H9 (cell line): ENCODE measurements at regions not wholly inside any gene's neighbourhood (a gene's known extent, or its start where the extent isn't known, plus 50 kb on each side); places are given as distances from the start of the nearest gene placed in this dataset.

Experiments used
- DNase-seq: peaks from one replicate; pipeline ENCODE4 v3.0.0-alpha.2; 2017
- H2AFZ ChIP-seq: one replicate; pipeline ENCODE4 v1.6.1; 2013; ENCODE audit warnings: mild to moderate bottlenecking, low read length, control low read depth, moderate library complexity
- H2AK5ac ChIP-seq: 2 replicates; pipeline ENCODE4 v1.6.1; 2013; ENCODE audit warnings: low read length, control low read depth, mixed read lengths; ENCODE audit not compliant: insufficient read length
- H2BK120ac ChIP-seq: one replicate; pipeline ENCODE4 v1.6.1; 2013; ENCODE audit warnings: low read depth, mild to moderate bottlenecking, low read length, control low read depth, inconsistent platforms; ENCODE audit not compliant: poor library complexity, severe bottlenecking
- H2BK12ac ChIP-seq: 2 replicates; pipeline ENCODE4 v1.6.1; 2013; ENCODE audit warnings: low read length, control low read depth, mixed read lengths, low read depth; ENCODE audit not compliant: insufficient read length
- H2BK15ac ChIP-seq: 2 replicates; pipeline ENCODE4 v1.6.1; 2013; ENCODE audit warnings: low read depth, low read length, control low read depth
- H2BK20ac ChIP-seq: one replicate; pipeline ENCODE4 v1.6.1; 2013; ENCODE audit warnings: low read depth, mild to moderate bottlenecking, low read length, control low read depth, inconsistent platforms; ENCODE audit not compliant: poor library complexity, severe bottlenecking
- H2BK5ac ChIP-seq: 2 replicates; pipeline ENCODE4 v1.6.1; 2013; ENCODE audit warnings: low read length, control low read depth, mixed read lengths; ENCODE audit not compliant: insufficient read length
- H3K14ac ChIP-seq: 2 replicates; pipeline ENCODE4 v1.6.1; 2013; ENCODE audit warnings: low read length, control low read depth; ENCODE audit not compliant: insufficient read depth
- H3K18ac ChIP-seq: 2 replicates; pipeline ENCODE4 v1.6.1; 2013; ENCODE audit warnings: low read depth, mild to moderate bottlenecking, mixed read lengths, low read length, control low read depth; ENCODE audit not compliant: insufficient read length
- H3K23ac ChIP-seq: 2 replicates; pipeline ENCODE4 v1.6.1; 2013; ENCODE audit warnings: low read length, control low read depth, mixed read lengths, low read depth; ENCODE audit not compliant: insufficient read length
- H3K23me2 ChIP-seq: 2 replicates; pipeline ENCODE4 v1.6.1; 2013; ENCODE audit warnings: low read depth, mild to moderate bottlenecking, mixed read lengths, low read length, control low read depth; ENCODE audit not compliant: insufficient read length, poor library complexity, severe bottlenecking
- H3K27ac ChIP-seq: 2 replicates; pipeline ENCODE4 v1.5.1; 2013; ENCODE audit warnings: low read length, control low read depth, mixed read lengths, low read depth; ENCODE audit not compliant: insufficient read length
- H3K27me3 ChIP-seq: 2 replicates; pipeline ENCODE4 v1.6.1; 2013; ENCODE audit warnings: low read length, control low read depth, inconsistent platforms; ENCODE audit not compliant: insufficient read depth
- H3K4ac ChIP-seq: 2 replicates; pipeline ENCODE4 v1.6.1; 2013; ENCODE audit warnings: low read depth, mild to moderate bottlenecking, control low read depth, inconsistent platforms, low read length, moderate library complexity
- H3K4me1 ChIP-seq: 2 replicates; pipeline ENCODE4 v1.6.1; 2013; ENCODE audit warnings: low read length, control low read depth, inconsistent platforms; ENCODE audit not compliant: insufficient read depth
- H3K4me2 ChIP-seq: 2 replicates; pipeline ENCODE4 v1.6.1; 2013; ENCODE audit warnings: low read length, control low read depth, mixed read lengths; ENCODE audit not compliant: insufficient read length, insufficient read depth
- H3K56ac ChIP-seq: 2 replicates; pipeline ENCODE4 v1.6.1; 2013; ENCODE audit warnings: low read depth, mild to moderate bottlenecking, mixed read lengths, low read length, control low read depth; ENCODE audit not compliant: insufficient read length
- H3K79me1 ChIP-seq: 2 replicates; pipeline ENCODE4 v1.6.1; 2013; ENCODE audit warnings: low read depth, mild to moderate bottlenecking, moderate library complexity, low read length, control low read depth, inconsistent platforms; ENCODE audit not compliant: insufficient read depth, poor library complexity, severe bottlenecking
- H3K79me2 ChIP-seq: 2 replicates; pipeline ENCODE4 v1.6.1; 2013; ENCODE audit warnings: low read length, control low read depth, inconsistent platforms; ENCODE audit not compliant: insufficient read depth
- H3K9ac ChIP-seq: 2 replicates; pipeline ENCODE4 v1.6.1; 2013; ENCODE audit warnings: low read length, control low read depth, mixed read lengths; ENCODE audit not compliant: insufficient read length; ENCODE audit errors: extremely low read depth
- H3K9me3 ChIP-seq: one replicate; pipeline ENCODE4 v1.6.1; 2013; ENCODE audit warnings: low read depth, low read length, inconsistent platforms; ENCODE audit not compliant: control insufficient read depth
- H3T11ph ChIP-seq: one replicate; pipeline ENCODE4 v1.6.1; 2013; ENCODE audit warnings: mild to moderate bottlenecking, low read length, control low read depth, inconsistent platforms
- H4K20me1 ChIP-seq: one replicate; pipeline ENCODE4 v1.6.1; 2013; ENCODE audit not compliant: control insufficient read depth, insufficient read length, insufficient read depth
- H4K5ac ChIP-seq: 2 replicates; pipeline ENCODE4 v1.6.1; 2013; ENCODE audit warnings: low read depth, mild to moderate bottlenecking, mixed read lengths, low read length, control low read depth; ENCODE audit not compliant: insufficient read length
- H4K8ac ChIP-seq: replicated peaks from 2 replicates; pipeline ENCODE4 v1.6.1; 2013; ENCODE audit warnings: low read length, control low read depth, mixed read lengths, low read depth; ENCODE audit not compliant: insufficient read length
- H4K91ac ChIP-seq: 2 replicates; pipeline ENCODE4 v1.6.1; 2013; ENCODE audit warnings: low read depth, mild to moderate bottlenecking, moderate library complexity, mixed read lengths, low read length, control low read depth; ENCODE audit not compliant: insufficient read length
- H3K27ac Mint-ChIP-seq, 3 experiments: 2 replicates in 2 of 3; 3 replicates in 1 of 3; pipeline ENCODE4 v1.8.0; 2020 to 2021; ENCODE audit warnings: mixed read lengths in 3 of 3, mild to moderate bottlenecking in 1 of 3, moderate library complexity in 1 of 3
- H3K27me3 Mint-ChIP-seq: 2 replicates; pipeline ENCODE4 v1.8.0; 2021; ENCODE audit warnings: low read depth, mild to moderate bottlenecking, moderate library complexity, mixed read lengths
- H3K36me3 Mint-ChIP-seq, 3 experiments: 2 replicates in 2 of 3; 3 replicates in 1 of 3; pipeline ENCODE4 v1.8.0; 2020 to 2021; ENCODE audit warnings: low read depth in 3 of 3, mixed read lengths in 3 of 3; ENCODE audit not compliant: insufficient read depth in 1 of 3
- H3K4me1 Mint-ChIP-seq, 2 experiments: 2 replicates each; pipeline ENCODE4 v1.8.0; 2020; ENCODE audit warnings: mixed read lengths in 2 of 2
- H3K4me3 Mint-ChIP-seq, 2 experiments: 2 replicates in 1 of 2; 3 replicates in 1 of 2; pipeline ENCODE4 v1.8.0; 2020 to 2021; ENCODE audit warnings: mild to moderate bottlenecking in 2 of 2, mixed read lengths in 2 of 2, moderate library complexity in 1 of 2
- H3K9me3 Mint-ChIP-seq, 2 experiments: 2 replicates in 1 of 2; 3 replicates in 1 of 2; pipeline ENCODE4 v1.8.0; 2020; ENCODE audit warnings: mild to moderate bottlenecking in 2 of 2, mixed read lengths in 2 of 2, moderate library complexity in 1 of 2
- CTCF ChIP-seq: fragments of 200-600 bp; sonication (generic); conservative IDR thresholded peaks from 3 replicates; pipeline ENCODE4 v1.8.0; 2021; ENCODE audit warnings: antibody characterized with exemption, mild to moderate bottlenecking
- WGBS: extraction: QIAGEN DNeasy Blood & Tissue Kit; methylation state at CpG from one replicate; pipeline ENCODE4 v1.1.7; 2013; ENCODE audit warnings: missing lambda C conversion rate, low lambda C conversion rate, mixed read lengths; ENCODE audit not compliant: insufficient read length; ENCODE audit errors: extremely low coverage; 5-methylcytosine and 5-hydroxymethylcytosine counted together

GRCh38 chr20:11158146-11158545, 484.3 kb upstream of the JAG1 start:
- no peak overlapping the region for H3K14ac ChIP-seq
- no peak overlapping the region for H3K27ac Mint-ChIP-seq
- no peaks in the 10 kb centered on the region for H3K4me1 ChIP-seq
- no peak overlapping the region for H3K9ac ChIP-seq
- H3K4me2 ChIP-seq = no peak overlapping the region
- no peak overlapping the region for H3K27ac ChIP-seq
- no peak overlapping the region for H2BK12ac ChIP-seq
- no peak overlapping the region for H2BK15ac ChIP-seq
- no peaks in the 10 kb centered on the region for H3K9me3 Mint-ChIP-seq
- H3K18ac ChIP-seq = no peak overlapping the region
- TF ChIP-seq CTCF = no peak
- no peak overlapping the region for H2BK20ac ChIP-seq
- H3K4me1 Mint-ChIP-seq = no peaks in the 10 kb centered on the region
- no peaks in the 10 kb centered on the region for H3K23me2 ChIP-seq
- no peaks in the 10 kb centered on the region for H4K20me1 ChIP-seq
- no peak overlapping the region for H2BK120ac ChIP-seq
- no peak overlapping the region for H4K91ac ChIP-seq
- no peak overlapping the region for H2BK5ac ChIP-seq
- no peak overlapping the region for H3K23ac ChIP-seq
- H4K5ac ChIP-seq = no peak overlapping the region
- no peaks in the 10 kb centered on the region for H3K9me3 ChIP-seq
- no peak for DNase-seq
- no peaks in the 10 kb centered on the region for H3K27me3 Mint-ChIP-seq
- H3K56ac ChIP-seq = no peak overlapping the region
- no CpG with 5 or more reads among the region's 2 CpGs for WGBS
- H3K79me2 ChIP-seq = no peaks in the 10 kb centered on the region
- no peak overlapping the region for H4K8ac ChIP-seq
- no peak overlapping the region for H2AFZ ChIP-seq
- H3K4ac ChIP-seq = no peak overlapping the region
- no peak overlapping the region for H3T11ph ChIP-seq
- no peaks in the 10 kb centered on the region for H3K36me3 Mint-ChIP-seq
- no peaks in the 10 kb centered on the region for H3K27me3 ChIP-seq
- H3K79me1 ChIP-seq = no peaks in the 10 kb centered on the region
- H2AK5ac ChIP-seq = no peak overlapping the region
- H3K4me3 Mint-ChIP-seq = no peak overlapping the region
